Caco-2 (cell line): ENCODE measurements at regions not wholly inside any gene's neighbourhood (a gene's known extent, or its start where the extent isn't known, plus 50 kb on each side); places are given as distances from the start of the nearest gene placed in this dataset.

Experiments used
- BruUV-seq: library from RNA; stranded (reverse); fragments of 400-500 nt; replicated peaks from 2 replicates; lab custom pipeline; 2021; lab: Mats Ljungman, UMichigan
- CTCF ChIA-PET: fragments of 300-600 bp; sonication (Branson Sonifier 250); formaldehyde crosslinking; loops from one replicate; lab custom pipeline; 2022; ENCODE audit warnings: antibody characterized with exemption; lab: Charles Lee
- POLR2A ChIA-PET: fragments of 300-600 bp; sonication (Branson Sonifier 250); formaldehyde crosslinking; loops from one replicate; lab custom pipeline; 2022; ENCODE audit warnings: antibody characterized with exemption; lab: Charles Lee
- DNase-seq, 2 experiments: peaks; one replicate each; pipeline versions ENCODE4 v3.0.0 to v3.0.0-alpha.2; 2020 to 2022
- H3K27me3 ChIP-seq: replicated peaks from 2 replicates; pipeline ENCODE4 v1.6.0; 2011; ENCODE audit warnings: low read length; ENCODE audit not compliant: control insufficient read depth, insufficient read depth
- H3K36me3 ChIP-seq: 2 replicates; pipeline ENCODE4 v1.5.1; 2011; ENCODE audit warnings: low read length; ENCODE audit not compliant: control insufficient read depth, insufficient read depth
- H3K4me1 ChIP-seq: fragments of 250-450 bp; sonication (Bioruptor Pico); 2 replicates; pipeline ENCODE4 v1.5.1; 2020; ENCODE audit warnings: mild to moderate bottlenecking
- H3K4me3 ChIP-seq: 2 replicates; pipeline ENCODE4 v1.5.1; 2011; ENCODE audit warnings: low read depth, mild to moderate bottlenecking, control low read depth, low read length
- H3K9me3 ChIP-seq: fragments of 250-450 bp; sonication (Bioruptor Pico); 2 replicates; pipeline ENCODE4 v1.5.1; 2020; ENCODE audit warnings: mild to moderate bottlenecking, moderate library complexity
- H3K27ac Mint-ChIP-seq: one replicate; pipeline ENCODE4 v1.8.0; 2022; ENCODE audit warnings: mixed read lengths; ENCODE audit not compliant: unreplicated experiment
- H3K27me3 Mint-ChIP-seq: one replicate; pipeline ENCODE4 v1.8.0; 2022; ENCODE audit warnings: mixed read lengths; ENCODE audit not compliant: insufficient read depth, unreplicated experiment
- H3K36me3 Mint-ChIP-seq: one replicate; pipeline ENCODE4 v1.8.0; 2022; ENCODE audit warnings: mild to moderate bottlenecking, mixed read lengths; ENCODE audit not compliant: insufficient read depth, unreplicated experiment
- H3K4me1 Mint-ChIP-seq: one replicate; pipeline ENCODE4 v1.8.0; 2022; ENCODE audit warnings: low read depth, mixed read lengths; ENCODE audit not compliant: unreplicated experiment
- H3K4me3 Mint-ChIP-seq: one replicate; pipeline ENCODE4 v1.8.0; 2022; ENCODE audit warnings: mild to moderate bottlenecking, moderate library complexity, mixed read lengths; ENCODE audit not compliant: unreplicated experiment
- H3K9me3 Mint-ChIP-seq: one replicate; pipeline ENCODE4 v1.8.0; 2022; ENCODE audit warnings: mixed read lengths; ENCODE audit not compliant: unreplicated experiment
- CTCF ChIP-seq, 2 experiments: fragments of 200-600 bp in 1 of 2; IDR thresholded peaks; 1 replicate in 1 of 2; 2 replicates in 1 of 2; pipeline versions ENCODE4 v1.5.1 to v1.8.0; 2011 to 2022; ENCODE audit warnings: antibody characterized with exemption in 1 of 2, control low read depth in 1 of 2, inconsistent platforms in 1 of 2, low read depth in 1 of 2, low read length in 1 of 2, mild to moderate bottlenecking in 1 of 2, moderate library complexity in 1 of 2; ENCODE audit not compliant: insufficient read depth in 1 of 2, severe bottlenecking in 1 of 2, unreplicated experiment in 1 of 2
- intact Hi-C: fragments of 100-400 bp; cut with micrococcal nuclease; formaldehyde crosslinking; loops from one replicate; pipeline ENCODE4 v1.10.0; 2022; ENCODE audit not compliant: unreplicated experiment

GRCh38 chr22:27492566-27493201 lies 308.9 kb downstream of the MN1 start:
- Histone ChIP-seq H3K36me3 (no peaks in the 10 kb centered on the region), H3K9me3 (no peaks in the 10 kb centered on the region), H3K4me1 (peaks cover 20% of the 10 kb centered on the region), H3K27me3 (no peaks in the 10 kb centered on the region), H3K4me3 (no peak overlapping the region)
- intact Hi-C loops: no loop called here
- ChIA-PET CTCF (no interaction called here), POLR2A (no interaction called here)
- no peak overlapping the region for H3K4me3 Mint-ChIP-seq
- no peaks in the 10 kb centered on the region for H3K36me3 Mint-ChIP-seq
- H3K4me1 Mint-ChIP-seq: peaks cover 11% of the 10 kb centered on the region
- no peak overlapping the region for H3K27ac Mint-ChIP-seq
- DNase-seq: no peak
- H3K9me3 Mint-ChIP-seq: peaks cover 18% of the 10 kb centered on the region
- TF ChIP-seq CTCF (IDR thresholded peaks at IDR 0.05; ENCODE audit: insufficient read depth in 1 of 2, low read depth in 1 of 2, low read length in 1 of 2, severe bottlenecking in 1 of 2, unreplicated experiment in 1 of 2): no peak
- no peaks in the 10 kb centered on the region for H3K27me3 Mint-ChIP-seq
- no TSS peak for BruUV-seq

GRCh38 chr22:27493796-27494195 lies 307.8 kb downstream of the MN1 start:
- no peak overlapping the region for H3K4me3 Mint-ChIP-seq
- no peaks in the 10 kb centered on the region for H3K36me3 ChIP-seq
- DNase-seq: no peak
- no peaks in the 10 kb centered on the region for H3K36me3 Mint-ChIP-seq
- no peak overlapping the region for H3K27ac Mint-ChIP-seq
- POLR2A ChIA-PET: no interaction called here
- H3K9me3 Mint-ChIP-seq: peaks cover 18% of the 10 kb centered on the region
- no peaks in the 10 kb centered on the region for H3K27me3 ChIP-seq
- no peak overlapping the region for H3K4me3 ChIP-seq
- H3K4me1 Mint-ChIP-seq: peaks cover 9% of the 10 kb centered on the region
- no peak for TF ChIP-seq CTCF (IDR thresholded peaks at IDR 0.05; ENCODE audit: insufficient read depth in 1 of 2, low read depth in 1 of 2, low read length in 1 of 2, severe bottlenecking in 1 of 2, unreplicated experiment in 1 of 2)
- intact Hi-C loops: no loop called here
- BruUV-seq: no TSS peak
- H3K27me3 Mint-ChIP-seq: no peaks in the 10 kb centered on the region
- H3K4me1 ChIP-seq: peaks cover 11% of the 10 kb centered on the region
- H3K9me3 ChIP-seq: no peaks in the 10 kb centered on the region
- CTCF ChIA-PET: no interaction called here

GRCh38 chr22:27494785-27495184 lies 306.8 kb downstream of the MN1 start:
- TF ChIP-seq CTCF (IDR thresholded peaks at IDR 0.05; ENCODE audit: insufficient read depth in 1 of 2, low read depth in 1 of 2, low read length in 1 of 2, severe bottlenecking in 1 of 2, unreplicated experiment in 1 of 2): no peak
- no peaks in the 10 kb centered on the region for H3K36me3 Mint-ChIP-seq
- no peak overlapping the region for H3K4me3 ChIP-seq
- no TSS peak for BruUV-seq
- no peaks in the 10 kb centered on the region for H3K9me3 ChIP-seq
- peaks cover 1% of the 10 kb centered on the region; the same call in 1 of the 2 replicates for H3K4me1 ChIP-seq
- no peak for DNase-seq
- H3K4me3 Mint-ChIP-seq: no peak overlapping the region
- no peaks in the 10 kb centered on the region for H3K27me3 Mint-ChIP-seq
- H3K27ac Mint-ChIP-seq: no peak overlapping the region
- intact Hi-C loops: no loop called here
- H3K4me1 Mint-ChIP-seq: no peaks in the 10 kb centered on the region
- POLR2A ChIA-PET: no interaction called here
- no peaks in the 10 kb centered on the region for H3K27me3 ChIP-seq
- peaks cover 18% of the 10 kb centered on the region for H3K9me3 Mint-ChIP-seq
- H3K36me3 ChIP-seq: no peaks in the 10 kb centered on the region
- CTCF ChIA-PET: interaction anchor here (0.6 kb wide), 1 partner anchor 1477 kb away, joined by 3 read pairs; no protein-coding TSS in a partner anchor
